Upper lobe of right lung (tissue), 1 donor: ENCODE measurements at regions not wholly inside any gene's neighbourhood (a gene's known extent, or its start where the extent isn't known, plus 50 kb on each side); places are given as distances from the start of the nearest gene placed in this dataset.

Experiments used
- ATAC-seq: fragments of 200-7000 bp; cut with Tn5 transposase; one replicate; pipeline ENCODE4 v1.9.1; 2020; ENCODE audit warnings: mild to moderate bottlenecking, moderate library complexity
- DNase-seq: peaks from one replicate; pipeline ENCODE4 v3.0.0-alpha.2; 2020
- H3K27ac ChIP-seq: fragments of 200-600 bp; one replicate; pipeline ENCODE4 v1.8.0; 2022
- H3K27me3 ChIP-seq: fragments of 200-600 bp; one replicate; pipeline ENCODE4 v1.8.0; 2022; ENCODE audit warnings: mild to moderate bottlenecking
- H3K36me3 ChIP-seq: fragments of 200-600 bp; one replicate; pipeline ENCODE4 v1.8.0; 2022
- H3K4me1 ChIP-seq: fragments of 200-600 bp; one replicate; pipeline ENCODE4 v1.8.0; 2022
- H3K4me3 ChIP-seq: fragments of 200-600 bp; one replicate; pipeline ENCODE4 v1.8.0; 2022; ENCODE audit warnings: mild to moderate bottlenecking
- H3K9me3 ChIP-seq: fragments of 200-600 bp; one replicate; pipeline ENCODE4 v1.8.0; 2022
- CTCF ChIP-seq: fragments of 200-600 bp; IDR thresholded peaks from one replicate; pipeline ENCODE4 v1.8.0; 2022; ENCODE audit warnings: antibody characterized with exemption
- intact Hi-C: fragments of 100-400 bp; cut with DNase I; formaldehyde crosslinking; loops from one replicate; pipeline ENCODE4 v1.11.0; 2022
- donor health status: DM: no; HTN: yes; CAD: no; lungs with severe emphysema.

DNA sequence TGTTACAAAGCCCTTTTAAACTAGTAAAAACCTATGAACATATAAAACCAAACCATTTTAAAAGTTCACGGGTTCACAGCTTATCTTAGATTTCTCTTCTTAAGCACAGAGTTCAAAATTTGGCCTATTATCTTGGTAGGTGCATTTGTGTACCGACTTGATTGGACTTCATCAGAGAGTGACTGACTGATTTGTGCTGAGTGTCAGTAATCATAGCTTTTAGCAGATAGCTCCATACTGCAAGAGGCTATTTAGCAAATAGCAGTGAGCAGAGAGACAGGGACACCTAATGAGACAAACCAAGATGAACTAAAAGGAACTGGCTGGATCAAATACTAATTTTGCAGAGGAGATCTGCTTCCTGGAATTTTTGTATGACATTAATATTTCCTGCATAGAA, 274.5 kb downstream of the PRR16 start:
- DNase-seq = no peak
- Histone ChIP-seq H3K27me3 (no peaks in the 10 kb centered on the region), H3K27ac (no peak overlapping the region), H3K9me3 (no peaks in the 10 kb centered on the region), H3K4me1 (no peaks in the 10 kb centered on the region), H3K4me3 (no peak overlapping the region), H3K36me3 (no peaks in the 10 kb centered on the region)
- no peak for ATAC-seq
- intact Hi-C loops = no loop called here
- TF ChIP-seq CTCF = no peak

DNA sequence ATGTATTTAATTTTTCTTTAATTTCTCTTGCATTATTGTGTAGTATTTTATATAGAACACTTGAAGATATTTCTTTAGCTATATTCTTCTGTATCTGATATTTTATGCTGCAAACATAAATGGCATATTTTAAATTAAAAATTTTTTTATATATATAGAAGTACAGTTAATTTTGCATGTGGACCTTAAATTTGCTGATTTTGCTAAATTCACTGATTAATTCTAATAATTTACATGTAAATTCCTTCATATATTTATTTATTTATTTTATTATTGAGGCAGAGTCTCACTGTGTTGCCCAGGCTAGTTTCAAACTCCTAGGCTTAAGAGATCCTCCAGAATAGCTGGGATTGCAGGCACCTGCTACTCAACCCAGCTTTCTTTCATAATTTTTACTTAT, 276.9 kb downstream of the PRR16 start:
- no peak for ATAC-seq
- no peaks in the 10 kb centered on the region for H3K27me3 ChIP-seq
- intact Hi-C loops = no loop called here
- no peaks in the 10 kb centered on the region for H3K9me3 ChIP-seq
- H3K4me3 ChIP-seq = no peak overlapping the region
- H3K36me3 ChIP-seq = no peaks in the 10 kb centered on the region
- H3K4me1 ChIP-seq = no peaks in the 10 kb centered on the region
- H3K27ac ChIP-seq = no peak overlapping the region
- no peak for DNase-seq
- TF ChIP-seq CTCF = no peak

GRCh38 chr5:120748474-120748873, 284.4 kb downstream of the PRR16 start:
- ATAC-seq = no peak
- Histone ChIP-seq H3K4me3 (no peak overlapping the region), H3K9me3 (no peaks in the 10 kb centered on the region), H3K4me1 (no peaks in the 10 kb centered on the region), H3K27ac (no peak overlapping the region), H3K36me3 (no peaks in the 10 kb centered on the region), H3K27me3 (no peaks in the 10 kb centered on the region)
- DNase-seq = no peak
- no peak for TF ChIP-seq CTCF
- intact Hi-C loops = no loop called here

DNA sequence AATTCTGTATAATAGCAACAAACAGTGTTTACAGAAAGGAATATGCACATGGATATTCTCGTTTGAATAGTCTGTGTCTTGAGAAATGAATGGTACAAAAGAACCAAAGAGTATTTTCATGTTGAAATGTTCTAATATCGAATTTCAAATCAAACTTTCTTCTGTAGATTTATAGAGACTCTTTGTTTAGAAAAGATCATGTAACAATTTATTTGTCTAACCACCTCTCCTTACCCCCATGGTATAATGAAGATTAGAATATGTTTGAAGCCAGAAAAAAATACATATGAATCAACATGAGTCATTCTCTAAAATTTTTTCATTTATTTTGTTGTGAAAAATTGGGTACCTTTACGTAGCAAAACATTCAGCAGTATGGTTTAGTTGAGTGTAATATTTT, 285.6 kb downstream of the PRR16 start:
- no peak for ATAC-seq
- intact Hi-C loops = no loop called here
- no peaks in the 10 kb centered on the region for H3K4me1 ChIP-seq

DNA sequence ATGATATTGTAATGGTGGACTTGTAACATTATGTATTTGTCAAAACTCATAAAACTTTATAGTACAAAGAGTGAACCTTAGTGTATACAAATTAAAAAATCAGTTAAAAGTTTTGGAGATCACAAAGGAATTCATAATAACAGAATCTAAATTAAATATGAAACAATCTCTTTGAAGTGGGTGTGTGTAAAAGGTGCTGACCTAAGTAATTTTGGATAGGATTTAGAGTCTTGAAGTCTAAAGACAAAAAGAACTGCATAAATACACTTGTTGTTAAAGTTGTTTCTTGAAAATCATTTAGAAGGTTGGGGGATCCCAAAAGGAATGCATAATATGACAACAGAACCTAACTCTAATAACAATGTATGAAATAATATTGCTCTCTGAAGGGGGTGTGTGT, 295.5 kb downstream of the PRR16 start:
- TF ChIP-seq CTCF = no peak
- ATAC-seq (no peak), DNase-seq (no peak)
- H3K4me1 ChIP-seq = no peaks in the 10 kb centered on the region
- H3K9me3 ChIP-seq = no peaks in the 10 kb centered on the region
- no peak overlapping the region for H3K27ac ChIP-seq
- intact Hi-C loops = no loop called here
- no peaks in the 10 kb centered on the region for H3K36me3 ChIP-seq
- H3K27me3 ChIP-seq = no peaks in the 10 kb centered on the region
- H3K4me3 ChIP-seq = no peak overlapping the region

More for the DNA sequence above, 285.6 kb downstream of the PRR16 start:
- Histone ChIP-seq H3K27me3 (no peaks in the 10 kb centered on the region), H3K4me3 (no peak overlapping the region), H3K36me3 (no peaks in the 10 kb centered on the region), H3K9me3 (no peaks in the 10 kb centered on the region), H3K27ac (no peak overlapping the region)
- no peak for DNase-seq
- no peak for TF ChIP-seq CTCF

DNA sequence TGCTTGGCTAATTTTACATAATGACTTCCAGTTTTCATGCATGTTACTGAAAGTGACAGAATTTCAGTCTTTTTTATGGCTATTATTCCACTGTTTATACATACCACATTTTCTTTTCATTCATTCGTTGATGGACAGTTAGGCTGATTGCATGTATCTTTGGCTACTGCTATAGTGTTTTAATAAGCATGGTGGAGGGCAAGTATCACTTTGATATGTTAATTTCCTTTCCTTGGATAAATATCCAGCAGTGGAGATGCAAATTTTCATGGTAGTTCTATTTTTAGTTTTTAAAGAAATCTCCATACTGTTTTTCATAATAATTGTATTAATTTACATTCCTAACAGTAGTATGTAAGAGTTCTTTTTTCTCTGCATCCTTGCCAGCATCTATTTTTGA, 297.9 kb downstream of the PRR16 start:
- H3K9me3 ChIP-seq = no peaks in the 10 kb centered on the region
- no peaks in the 10 kb centered on the region for H3K4me1 ChIP-seq
- DNase-seq (no peak), ATAC-seq (no peak)
- H3K27me3 ChIP-seq = no peaks in the 10 kb centered on the region
- TF ChIP-seq CTCF = no peak
- no peak overlapping the region for H3K27ac ChIP-seq
- H3K4me3 ChIP-seq = no peak overlapping the region
- H3K36me3 ChIP-seq = no peaks in the 10 kb centered on the region
- intact Hi-C loops = no loop called here
